Vagina (tissue), 2 donors: ENCODE measurements at regions not wholly inside any gene's neighbourhood (a gene's known extent, or its start where the extent isn't known, plus 50 kb on each side); places are given as distances from the start of the nearest gene placed in this dataset.

Experiments
- DNase-seq, 2 donors: peaks; one replicate each; pipeline ENCODE4 v3.0.0-alpha.2; 2017; ENCODE audit errors: extremely low spot score in 2 of 2
- H3K27ac ChIP-seq: fragments of 200-600 bp; sonication (generic); one replicate; pipeline ENCODE4 v1.5.1; 2019
- H3K27me3 ChIP-seq: fragments of 200-600 bp; sonication (generic); one replicate; pipeline ENCODE4 v1.5.1; 2019
- H3K36me3 ChIP-seq, 2 donors: fragments of 200-600 bp; sonication (generic); one replicate each; pipeline ENCODE4 v1.5.1; 2017 to 2019
- H3K4me1 ChIP-seq: fragments of 200-600 bp; sonication (generic); one replicate; pipeline ENCODE4 v1.5.1; 2019
- H3K4me3 ChIP-seq, 2 donors: fragments of 200-600 bp; sonication (generic); 1 replicate in 1 of 2; 2 replicates in 1 of 2; pipeline ENCODE4 v1.5.1; 2016 to 2019
- H3K9me3 ChIP-seq: fragments of 200-600 bp; sonication (generic); one replicate; pipeline ENCODE4 v1.5.1; 2019
- CTCF ChIP-seq, 3 experiments: fragments of 450-650 bp in 2 of 3; fragments of 200-600 bp in 1 of 3; sonication (generic) in 1 of 3; IDR thresholded peaks; one replicate each; pipeline ENCODE4 v1.5.1; 2017 to 2019; ENCODE audit warnings: antibody characterized with exemption in 3 of 3, mild to moderate bottlenecking in 2 of 3, moderate library complexity in 2 of 3
- POLR2A ChIP-seq, 2 donors: fragments of 450-650 bp; IDR thresholded peaks; one replicate each; pipeline ENCODE4 v1.6.1; 2017; ENCODE audit warnings: antibody characterized with exemption in 2 of 2, mild to moderate bottlenecking in 2 of 2, moderate library complexity in 2 of 2
- POLR2AphosphoS5 ChIP-seq, 2 donors: sonication (generic); formaldehyde crosslinking; IDR thresholded peaks; one replicate each; pipeline ENCODE4 v1.9.0; 2017; ENCODE audit warnings: antibody characterized with exemption in 2 of 2, mild to moderate bottlenecking in 2 of 2, low read depth in 1 of 2; ENCODE audit not compliant: insufficient read depth in 1 of 2
- intact Hi-C: fragments of 100-400 bp; cut with DNase I; formaldehyde crosslinking; loops from one replicate; pipeline ENCODE4 v1.15.1; 2023

DNA sequence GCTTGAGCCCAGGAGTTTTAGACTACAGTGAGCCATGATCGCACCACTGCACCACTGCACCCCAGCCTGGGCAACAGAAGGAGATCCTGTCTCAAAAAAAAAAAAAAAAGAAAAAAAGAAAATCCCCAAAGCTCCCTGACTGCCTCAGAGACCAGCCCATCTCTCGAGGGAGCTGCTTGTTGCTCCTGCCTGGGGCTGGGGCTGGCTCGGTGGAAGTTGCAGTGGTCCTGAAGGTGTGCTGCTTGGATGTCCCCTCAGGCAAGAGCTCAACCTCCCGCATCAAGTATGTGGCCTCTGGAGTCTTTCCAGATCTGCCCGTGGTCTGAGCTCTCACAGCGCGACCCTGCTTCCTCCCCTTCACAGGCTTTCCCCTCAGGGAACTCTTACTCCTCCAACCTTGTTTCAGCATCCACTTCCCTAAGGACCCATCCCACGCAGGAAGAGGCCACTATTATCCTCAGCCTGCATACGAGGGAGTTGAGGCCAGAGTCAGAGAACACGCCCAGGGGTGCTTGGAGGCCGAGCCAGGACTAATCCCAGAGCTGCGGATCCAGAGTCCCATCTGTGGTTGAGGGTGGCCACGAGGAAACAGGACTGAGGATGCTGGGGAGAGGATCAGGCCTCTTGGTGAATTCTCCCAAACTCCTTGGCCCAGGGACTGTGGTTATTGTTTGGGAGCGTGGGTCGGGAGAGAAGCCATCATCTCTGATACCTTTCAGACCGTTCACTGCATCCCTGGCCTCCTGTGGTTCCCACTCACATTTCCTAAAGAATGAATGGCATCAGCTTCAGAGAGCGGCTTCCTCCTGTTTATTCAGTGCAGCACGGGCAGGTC, 624.6 kb downstream of the AACS start:
- H3K9me3 ChIP-seq = no peaks in the 10 kb centered on the region
- peak in 1 of 2 donors; percentile 74 for DNase-seq
- no peak overlapping the region for H3K4me3 ChIP-seq
- no peaks in the 10 kb centered on the region for H3K27me3 ChIP-seq
- no peaks in the 10 kb centered on the region for H3K36me3 ChIP-seq
- intact Hi-C loops = no loop called here
- no peaks in the 10 kb centered on the region for H3K4me1 ChIP-seq
- no peak for TF ChIP-seq POLR2AphosphoS5 (IDR thresholded peaks at IDR 0.05; ENCODE audit: insufficient read depth in 1 of 2, low read depth in 1 of 2)
- no peak for TF ChIP-seq POLR2A (IDR thresholded peaks at IDR 0.05)
- TF ChIP-seq CTCF (IDR thresholded peaks at IDR 0.05) = no peak
- no peak overlapping the region for H3K27ac ChIP-seq

GRCh38 chr12:125690841-125691240, 625.6 kb downstream of the AACS start:
- Histone ChIP-seq H3K4me1 (no peaks in the 10 kb centered on the region), H3K27me3 (no peaks in the 10 kb centered on the region), H3K9me3 (no peaks in the 10 kb centered on the region), H3K4me3 (no peak overlapping the region), H3K36me3 (no peaks in the 10 kb centered on the region), H3K27ac (no peak overlapping the region)
- DNase-seq = peak in 1 of 2 donors; percentile 43
- TF ChIP-seq CTCF (IDR thresholded peaks at IDR 0.05) (no peak), POLR2AphosphoS5 (IDR thresholded peaks at IDR 0.05; ENCODE audit: insufficient read depth in 1 of 2, low read depth in 1 of 2) (no peak), POLR2A (IDR thresholded peaks at IDR 0.05) (no peak)
- intact Hi-C loops = no loop called here

DNA sequence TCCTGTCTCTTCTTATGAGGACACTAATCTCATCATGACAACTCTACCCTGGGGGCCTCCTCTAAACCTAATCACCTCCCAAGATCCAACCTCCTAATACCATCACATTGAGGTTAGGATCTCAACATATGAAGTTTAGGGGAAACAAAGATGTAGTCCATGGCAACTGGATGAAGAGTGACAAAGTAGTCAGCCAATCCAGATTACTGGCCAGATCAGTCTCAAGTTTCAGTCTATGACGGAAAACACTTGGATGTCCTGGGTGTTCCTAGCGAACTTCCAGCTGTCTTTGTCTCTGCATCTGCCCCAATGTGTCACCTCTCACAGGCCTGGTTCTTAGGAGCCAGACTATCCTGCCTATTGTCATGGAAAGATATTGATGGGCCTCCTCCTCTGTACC, 630.8 kb downstream of the AACS start:
- TF ChIP-seq POLR2A (IDR thresholded peaks at IDR 0.05) (no peak), CTCF (IDR thresholded peaks at IDR 0.05) (no peak), POLR2AphosphoS5 (IDR thresholded peaks at IDR 0.05; ENCODE audit: insufficient read depth in 1 of 2, low read depth in 1 of 2) (no peak)
- no peaks in the 10 kb centered on the region for H3K27me3 ChIP-seq
- no peaks in the 10 kb centered on the region for H3K9me3 ChIP-seq
- intact Hi-C loops = no loop called here
- H3K36me3 ChIP-seq = no peaks in the 10 kb centered on the region
- no peak overlapping the region for H3K27ac ChIP-seq
- no peak for DNase-seq
- no peaks in the 10 kb centered on the region for H3K4me1 ChIP-seq
- H3K4me3 ChIP-seq = no peak overlapping the region

DNA sequence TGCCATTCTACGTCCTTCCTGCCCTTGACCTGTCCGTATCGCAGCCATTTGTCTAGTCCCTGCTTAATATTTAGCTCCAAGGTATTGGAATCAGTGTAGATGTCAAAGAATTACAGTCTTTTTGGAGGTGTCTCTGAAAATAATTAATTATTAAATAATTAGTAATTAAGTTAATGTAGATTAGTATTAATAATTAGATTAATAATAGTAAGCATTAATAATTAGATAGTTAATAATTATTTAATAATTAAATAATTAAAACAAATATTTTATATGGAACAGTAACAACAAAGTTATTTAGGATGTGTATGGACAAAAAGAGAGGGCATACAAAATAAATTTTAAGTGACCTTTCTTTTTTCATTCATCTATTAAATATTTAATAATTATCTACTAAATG, 639.6 kb downstream of the AACS start:
- no peaks in the 10 kb centered on the region for H3K36me3 ChIP-seq
- DNase-seq = no peak
- no peak overlapping the region for H3K27ac ChIP-seq
- no peaks in the 10 kb centered on the region for H3K4me1 ChIP-seq
- intact Hi-C loops = no loop called here
- no peaks in the 10 kb centered on the region for H3K9me3 ChIP-seq
- no peak overlapping the region for H3K4me3 ChIP-seq
- TF ChIP-seq POLR2AphosphoS5 (IDR thresholded peaks at IDR 0.05; ENCODE audit: insufficient read depth in 1 of 2, low read depth in 1 of 2) (no peak), POLR2A (IDR thresholded peaks at IDR 0.05) (no peak), CTCF (IDR thresholded peaks at IDR 0.05) (no peak)
- no peaks in the 10 kb centered on the region for H3K27me3 ChIP-seq

GRCh38 chr12:125720961-125721360, 655.7 kb downstream of the AACS start:
- no peak overlapping the region for H3K4me3 ChIP-seq
- DNase-seq = no peak
- TF ChIP-seq POLR2AphosphoS5 (IDR thresholded peaks at IDR 0.05; ENCODE audit: insufficient read depth in 1 of 2, low read depth in 1 of 2) = no peak
- TF ChIP-seq POLR2A (IDR thresholded peaks at IDR 0.05) = no peak
- TF ChIP-seq CTCF (IDR thresholded peaks at IDR 0.05) = no peak

More at GRCh38 chr12:125720961-125721360, 655.7 kb downstream of the AACS start:
- Histone ChIP-seq H3K4me1 (no peaks in the 10 kb centered on the region), H3K27me3 (no peaks in the 10 kb centered on the region), H3K9me3 (peaks cover 7% of the 10 kb centered on the region), H3K27ac (no peak overlapping the region), H3K36me3 (no peaks in the 10 kb centered on the region)
- intact Hi-C loops = no loop called here
